D341Med (cell line): ENCODE measurements at regions not wholly inside any gene's neighbourhood (a gene's known extent, or its start where the extent isn't known, plus 50 kb on each side); places are given as distances from the start of the nearest gene placed in this dataset.
"Not testable (repeated sequence)": the region's sequence is repeated elsewhere in the genome, so short reads cannot be mapped to it uniquely, and the experiment has no call there.

Source experiments
- DNase-seq: peaks from one replicate; pipeline ENCODE4 v3.0.0; 2012; ENCODE audit warnings: low spot score

DNA sequence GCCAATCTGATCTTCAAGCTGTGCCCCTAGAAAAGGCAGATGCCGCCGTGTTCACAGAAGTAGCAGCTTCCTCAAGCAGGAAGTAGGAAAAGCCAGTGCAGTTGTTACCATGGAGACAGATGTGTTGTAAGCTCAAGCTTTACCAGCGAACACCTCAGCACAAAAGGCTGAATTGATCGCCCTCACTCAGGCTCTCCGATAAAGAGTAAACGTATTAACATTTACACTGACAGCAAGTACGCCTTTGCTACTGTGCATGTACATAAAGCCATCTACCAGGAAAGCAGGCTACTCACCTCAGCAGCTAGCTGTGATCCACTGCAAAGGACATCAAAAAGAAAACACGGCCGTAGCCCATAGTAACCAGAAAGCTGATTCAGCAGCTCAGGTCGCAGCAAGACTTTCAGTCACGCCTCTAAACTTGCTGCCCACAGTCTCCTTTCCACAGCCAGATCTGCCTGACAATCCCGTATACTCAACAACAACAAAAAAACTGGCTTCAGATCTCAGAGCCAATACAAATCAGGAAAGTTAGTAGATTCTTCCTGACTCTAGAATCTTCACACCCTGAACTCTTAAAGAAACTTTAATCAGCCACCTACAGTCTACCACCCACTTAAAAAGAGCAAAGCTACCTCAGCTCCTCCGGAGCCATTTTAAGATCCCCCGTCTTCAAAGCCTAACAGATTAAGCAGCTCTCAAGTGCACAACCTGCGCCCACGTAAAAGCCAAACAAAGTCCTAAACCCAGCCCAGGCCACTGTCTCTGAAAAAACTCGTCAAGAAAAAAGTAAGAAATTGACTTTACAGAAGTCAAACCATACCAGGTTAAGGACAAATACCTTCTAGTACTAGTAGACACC is 160.0 kb downstream of the DEFB131A start:
- DNase-seq: not testable (repeated sequence)

DNA sequence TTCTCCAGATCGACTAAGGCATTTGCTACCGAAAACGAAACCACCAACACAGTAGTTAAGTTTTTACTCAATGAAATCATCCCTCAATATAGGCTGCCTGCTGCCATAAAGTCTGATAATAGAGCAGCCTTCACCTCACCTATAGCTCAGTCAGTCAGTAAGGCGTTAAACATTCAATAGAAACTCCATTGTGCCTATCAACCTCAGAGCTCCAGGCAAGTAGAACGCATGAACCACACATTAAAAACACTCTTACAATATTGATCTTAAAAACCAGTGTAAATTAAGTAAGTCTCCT is 160.6 kb downstream of the DEFB131A start:
- not testable (repeated sequence) for DNase-seq

DNA sequence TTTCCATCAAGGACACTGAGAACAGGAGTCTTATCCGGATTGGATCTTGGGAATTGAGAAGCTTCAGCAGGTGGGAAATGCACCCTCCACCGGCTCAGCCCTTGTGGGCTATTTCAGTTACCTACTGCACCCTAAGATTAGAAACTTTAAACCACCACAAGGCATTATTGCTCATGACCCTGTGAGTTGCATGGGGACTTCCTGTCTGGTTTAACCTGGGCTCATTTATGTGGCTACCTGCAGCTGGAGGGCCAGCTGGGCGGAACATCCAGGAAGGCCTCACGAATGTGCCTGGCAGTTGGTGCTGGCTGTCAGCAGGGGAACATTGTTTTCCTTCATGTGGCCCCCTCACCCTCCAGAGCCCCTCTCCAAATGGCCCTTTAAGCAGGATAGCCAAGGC is 164.1 kb downstream of the DEFB131A start:
- no peak for DNase-seq

DNA sequence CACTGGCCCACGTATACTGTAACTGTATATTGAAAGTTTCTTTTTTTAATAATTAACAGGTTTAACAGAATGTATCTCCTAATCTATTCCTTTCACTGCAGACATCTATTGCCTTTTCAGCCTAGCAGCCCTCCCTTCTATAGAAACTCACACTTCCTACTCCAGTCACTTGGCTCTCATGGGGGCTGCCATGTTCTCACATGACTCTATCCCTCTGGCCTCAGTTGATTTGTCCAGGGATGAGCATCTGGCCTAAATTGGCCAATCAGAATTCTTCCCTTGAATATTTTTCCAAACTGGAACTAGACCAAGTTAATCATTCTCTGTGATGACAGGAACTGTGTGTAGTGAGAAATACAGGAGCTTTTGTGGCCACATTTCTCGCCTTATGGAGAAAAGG is 166.1 kb downstream of the DEFB131A start:
- DNase-seq: not testable (repeated sequence)

DNA sequence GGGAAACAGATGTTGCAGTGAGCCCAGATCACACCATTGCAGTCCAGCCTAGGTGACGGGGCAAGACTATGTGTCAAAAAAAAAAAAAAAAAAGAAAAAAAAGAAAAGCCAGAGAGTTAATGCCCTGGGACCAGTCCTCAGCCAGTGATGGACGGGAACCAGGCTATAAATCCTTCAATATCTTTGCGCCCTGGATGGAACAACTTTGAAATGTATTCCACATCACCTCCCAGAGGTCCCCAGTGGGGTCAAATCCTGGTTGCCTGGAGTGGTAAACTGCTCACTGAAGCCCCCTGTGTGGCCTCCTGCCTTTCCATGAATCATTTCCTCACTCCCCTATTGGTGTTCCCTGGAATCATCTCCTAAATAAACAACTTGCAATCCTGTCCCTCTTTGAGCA is 166.9 kb downstream of the DEFB131A start:
- DNase-seq: no peak

DNA sequence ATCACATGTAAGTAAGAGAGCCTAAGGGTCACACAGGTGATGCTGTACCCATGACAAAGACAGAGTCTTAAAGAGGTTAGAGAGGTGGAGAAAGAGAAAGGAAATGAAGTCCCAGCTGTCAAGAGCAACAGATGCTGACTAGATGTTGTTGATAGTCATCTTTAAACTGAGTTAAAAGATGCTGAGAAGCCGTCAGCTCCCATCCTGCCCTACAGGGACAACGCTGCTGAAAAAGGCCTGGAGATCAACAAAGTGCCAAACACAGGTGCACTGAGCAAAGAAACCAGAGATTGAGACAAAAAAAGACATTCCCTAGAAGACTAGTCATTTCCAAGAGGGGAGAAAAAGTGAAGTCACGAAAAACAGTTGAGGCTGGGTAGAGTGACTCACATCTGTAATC is 145.0 kb upstream of the DRD5 start:
- DNase-seq: not testable (repeated sequence)

DNA sequence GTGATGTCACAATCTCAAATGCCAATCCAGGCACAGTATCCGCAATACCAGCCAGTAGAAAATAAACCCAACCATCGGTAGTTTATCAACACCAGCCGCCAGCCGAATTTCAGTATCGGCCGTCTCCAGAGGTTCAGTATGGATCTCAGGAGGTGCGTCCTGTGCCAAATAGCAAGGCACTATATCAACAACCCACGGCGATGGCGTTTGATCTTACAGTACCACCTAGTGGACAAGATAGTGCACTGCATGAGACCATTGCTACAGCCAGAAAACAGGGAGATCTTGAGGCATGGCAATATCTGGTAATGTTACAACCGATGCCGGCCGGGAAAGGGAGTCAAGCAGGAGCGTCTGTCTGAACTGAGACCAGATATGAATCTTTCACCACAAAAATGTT is 121.8 kb upstream of the DRD5 start:
- DNase-seq: not testable (repeated sequence)

DNA sequence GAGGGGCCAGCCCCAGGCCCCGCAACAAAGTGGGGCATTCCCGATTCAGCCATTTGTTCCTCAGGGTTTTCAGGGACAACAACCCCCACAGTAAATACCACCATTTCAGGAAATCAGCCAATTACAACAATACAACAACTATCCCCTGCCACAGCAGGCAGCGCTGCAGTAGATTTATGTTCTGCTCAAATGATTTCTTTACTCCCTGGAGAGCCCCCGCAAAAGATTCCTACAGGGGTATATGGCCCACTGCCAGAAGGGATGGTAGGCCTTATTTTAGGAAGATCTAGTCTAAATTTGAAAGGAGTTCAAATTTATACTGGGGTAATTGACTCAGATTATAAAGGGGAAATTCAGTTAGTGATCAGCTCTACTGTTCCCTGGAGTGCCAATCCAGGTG is 120.5 kb upstream of the DRD5 start:
- DNase-seq: not testable (repeated sequence)

DNA sequence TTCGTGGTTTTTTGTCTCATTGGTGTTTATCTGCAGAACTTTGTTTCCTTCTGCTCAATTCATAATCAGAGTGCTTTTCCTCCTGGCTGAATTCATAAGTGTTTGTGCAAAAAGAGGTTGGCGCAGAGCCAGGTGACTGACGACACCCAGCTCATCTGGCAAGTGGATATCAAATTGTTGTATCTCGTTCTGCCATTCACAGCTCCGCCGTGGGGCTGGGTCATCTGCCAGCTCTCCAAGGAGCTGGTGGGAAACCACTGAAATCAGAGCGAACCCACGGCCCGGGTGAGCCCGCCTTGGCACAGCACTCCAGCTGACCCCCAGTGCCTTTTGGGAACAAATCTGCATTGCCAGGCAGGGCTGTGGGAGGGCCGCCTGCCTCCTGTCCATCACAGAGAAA is 110.7 kb upstream of the DRD5 start:
- not testable (repeated sequence) for DNase-seq

DNA sequence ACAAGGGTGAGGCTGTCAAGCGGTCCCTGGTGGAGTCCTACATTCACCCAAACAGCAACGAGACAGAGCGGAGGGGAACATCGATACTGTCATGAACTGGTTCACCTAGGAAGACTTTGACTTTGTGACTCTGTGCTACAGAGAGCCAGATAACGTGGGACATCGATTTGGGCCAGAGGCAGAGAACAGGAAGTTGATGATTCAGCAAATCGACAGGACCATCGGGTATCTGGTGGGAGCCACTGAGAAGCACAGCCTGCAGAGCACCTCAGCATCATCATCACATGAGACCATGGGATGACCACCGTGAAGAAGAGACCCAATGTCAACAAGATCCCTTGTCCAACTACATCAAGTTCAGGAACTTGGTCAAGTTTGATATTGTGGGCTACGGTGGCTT is 104.1 kb upstream of the DRD5 start:
- DNase-seq: not testable (repeated sequence)

DNA sequence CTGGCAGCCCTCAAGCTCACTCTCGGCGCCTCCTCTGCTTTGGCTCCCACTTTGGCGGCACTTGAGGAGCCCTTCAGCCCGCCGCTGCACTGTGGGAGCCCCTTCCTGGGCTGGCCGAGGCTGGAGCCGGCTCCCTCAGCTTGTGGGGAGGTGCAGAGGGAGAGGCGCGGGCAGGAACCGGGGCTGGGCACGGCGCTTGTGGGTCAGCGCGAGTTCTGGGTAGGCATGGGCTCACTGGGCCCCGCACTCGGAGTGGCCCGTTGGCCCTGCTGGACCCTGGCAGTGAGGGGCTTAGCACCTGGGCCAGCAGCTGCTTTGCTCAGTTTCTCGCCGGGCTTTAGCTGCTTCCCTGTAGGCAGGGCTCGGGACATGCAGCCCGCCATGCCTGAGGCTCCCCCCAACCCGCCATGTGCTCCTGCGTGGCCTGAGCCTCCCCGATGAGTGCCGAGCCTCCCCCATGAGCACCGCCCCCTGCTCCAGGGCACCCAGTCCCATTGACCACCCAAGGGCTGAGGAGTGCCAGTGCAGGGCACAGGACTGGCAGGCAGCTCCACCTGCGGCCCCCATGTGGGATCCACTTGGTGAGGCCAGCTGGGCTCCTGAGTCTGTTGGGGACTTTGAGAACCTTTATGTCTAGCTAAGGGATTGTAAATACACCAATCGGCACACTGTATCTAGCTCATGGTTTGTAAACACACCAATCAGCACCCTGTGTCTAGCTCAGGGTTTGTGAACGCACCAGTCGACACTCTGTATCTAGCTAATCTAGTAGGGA is 101.5 kb upstream of the DRD5 start:
- no peak for DNase-seq

DNA sequence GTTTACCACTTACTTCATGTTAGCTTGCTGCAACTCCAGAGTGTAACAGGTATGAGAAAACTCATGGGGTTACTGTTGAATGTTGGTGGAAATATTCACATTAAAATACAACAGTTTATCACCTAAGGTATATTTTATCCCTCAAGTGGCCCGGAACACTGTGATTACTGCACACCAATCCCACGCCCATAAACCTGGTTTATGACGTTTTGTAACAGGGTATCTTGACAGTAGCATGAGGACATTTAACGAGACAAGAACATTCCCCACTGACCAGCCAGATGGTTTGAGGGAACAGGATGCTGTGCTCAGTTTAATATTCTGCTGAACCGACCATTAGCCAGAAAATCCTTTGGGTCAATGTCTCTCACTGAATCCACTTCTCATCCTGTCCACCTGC is 98.3 kb upstream of the DRD5 start:
- not testable (repeated sequence) for DNase-seq

DNA sequence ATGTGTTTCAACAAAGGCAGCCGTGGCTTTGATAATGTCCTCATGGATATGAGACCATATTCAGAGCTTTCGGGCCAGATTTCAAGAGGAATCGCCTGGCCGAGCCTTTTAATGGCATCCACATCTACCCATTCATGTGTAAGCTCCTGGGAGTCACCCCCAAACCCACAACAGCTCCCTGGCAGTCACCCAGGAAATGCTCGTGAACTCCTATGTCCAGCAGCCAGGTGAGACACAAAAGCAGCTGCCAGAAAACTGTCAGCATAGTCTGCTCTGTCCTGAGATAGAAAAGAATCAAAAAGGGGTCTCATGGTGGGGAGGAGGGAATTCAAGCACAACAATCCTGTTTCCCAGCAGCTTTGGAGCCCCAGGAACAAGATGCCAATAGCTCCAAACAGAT is 96.4 kb upstream of the DRD5 start:
- not testable (repeated sequence) for DNase-seq

DNA sequence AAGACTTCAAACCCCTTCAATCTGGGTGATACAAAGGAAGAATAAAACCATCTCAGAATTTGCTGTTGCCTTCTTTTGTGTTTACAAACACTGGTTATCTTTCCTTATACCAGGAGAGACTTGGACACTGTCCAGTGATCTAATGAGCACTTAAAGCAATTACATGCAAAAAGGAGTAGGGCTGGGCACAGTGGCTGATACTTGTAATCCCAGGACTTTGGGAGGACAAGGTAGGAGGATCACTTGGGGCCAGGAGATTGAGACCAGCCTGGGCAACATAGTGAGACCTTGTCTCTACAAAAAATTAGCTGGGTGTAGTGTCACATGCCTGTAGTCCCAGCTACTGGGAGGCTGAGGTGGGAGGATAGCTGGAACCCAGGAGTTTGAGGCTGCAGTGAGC is 95.7 kb upstream of the DRD5 start:
- no peak for DNase-seq

DNA sequence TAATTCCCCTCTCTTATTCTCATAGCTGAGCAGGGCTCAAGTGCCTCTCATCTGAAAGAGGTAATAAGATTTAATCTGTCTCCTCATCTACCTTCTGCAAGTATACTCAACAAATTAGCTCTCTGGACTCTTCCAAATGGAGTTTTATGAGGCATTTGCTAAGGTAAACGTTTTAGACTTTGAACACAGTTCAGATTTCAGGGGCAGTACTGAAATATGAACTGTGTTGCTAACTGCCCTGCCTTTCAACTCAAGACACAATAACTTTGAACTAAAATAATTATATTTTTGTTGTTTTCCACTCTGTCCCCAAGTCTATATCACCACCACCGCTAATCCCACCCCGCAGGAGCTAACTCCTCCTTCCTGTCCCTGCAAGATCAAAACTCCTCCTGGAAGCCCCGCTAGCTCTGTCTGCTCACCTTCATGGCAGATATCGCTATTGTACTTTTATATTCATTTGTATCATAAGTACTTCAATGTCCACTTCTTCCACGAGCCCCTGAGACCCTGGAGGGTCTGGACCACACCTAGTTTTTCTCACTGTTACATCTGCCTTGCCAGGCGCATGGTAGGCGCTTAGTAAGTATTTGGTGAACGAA is 90.7 kb upstream of the DRD5 start:
- DNase-seq: not testable (repeated sequence)

DNA sequence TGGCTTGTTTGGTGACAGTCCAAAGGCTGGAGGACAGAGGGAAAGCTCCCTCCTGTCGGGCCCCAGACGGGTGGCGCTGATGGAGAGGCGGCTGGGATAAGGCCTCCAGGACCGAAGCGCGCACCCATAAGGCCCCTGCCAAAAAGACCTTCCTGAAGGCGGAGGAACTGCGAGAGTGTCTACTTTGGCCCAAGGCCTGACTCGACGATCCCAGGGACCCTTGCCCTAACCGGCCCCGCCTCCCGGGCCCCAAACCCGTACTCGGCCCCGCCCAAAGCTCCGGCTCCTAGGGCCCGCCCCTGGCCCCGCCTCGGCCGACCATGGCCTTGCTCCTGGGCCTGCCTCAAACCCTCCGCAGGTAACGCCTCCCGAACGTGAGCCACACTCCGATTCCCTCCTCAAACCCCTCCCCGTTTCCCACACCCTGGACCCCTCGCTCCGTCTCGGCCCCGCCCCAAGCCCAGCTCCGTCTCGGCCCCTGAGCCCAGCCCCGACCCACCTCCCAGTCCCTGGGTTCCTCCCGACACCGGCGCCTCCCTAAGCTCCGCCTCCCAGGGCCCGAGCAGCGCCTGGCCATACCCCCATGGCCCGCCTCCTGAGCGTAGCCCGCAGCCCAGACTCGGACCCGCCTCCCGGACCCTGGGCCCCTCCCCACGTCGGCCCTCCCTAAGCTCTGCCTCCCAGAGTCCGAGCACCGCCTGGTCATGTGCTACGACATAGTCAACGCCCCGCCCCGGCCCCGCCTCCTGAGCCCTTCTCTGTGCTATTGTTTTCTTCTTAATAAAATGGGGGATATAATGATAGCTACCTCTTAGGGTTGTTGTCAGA is 90.0 kb upstream of the DRD5 start:
- DNase-seq: peak; percentile 54

DNA sequence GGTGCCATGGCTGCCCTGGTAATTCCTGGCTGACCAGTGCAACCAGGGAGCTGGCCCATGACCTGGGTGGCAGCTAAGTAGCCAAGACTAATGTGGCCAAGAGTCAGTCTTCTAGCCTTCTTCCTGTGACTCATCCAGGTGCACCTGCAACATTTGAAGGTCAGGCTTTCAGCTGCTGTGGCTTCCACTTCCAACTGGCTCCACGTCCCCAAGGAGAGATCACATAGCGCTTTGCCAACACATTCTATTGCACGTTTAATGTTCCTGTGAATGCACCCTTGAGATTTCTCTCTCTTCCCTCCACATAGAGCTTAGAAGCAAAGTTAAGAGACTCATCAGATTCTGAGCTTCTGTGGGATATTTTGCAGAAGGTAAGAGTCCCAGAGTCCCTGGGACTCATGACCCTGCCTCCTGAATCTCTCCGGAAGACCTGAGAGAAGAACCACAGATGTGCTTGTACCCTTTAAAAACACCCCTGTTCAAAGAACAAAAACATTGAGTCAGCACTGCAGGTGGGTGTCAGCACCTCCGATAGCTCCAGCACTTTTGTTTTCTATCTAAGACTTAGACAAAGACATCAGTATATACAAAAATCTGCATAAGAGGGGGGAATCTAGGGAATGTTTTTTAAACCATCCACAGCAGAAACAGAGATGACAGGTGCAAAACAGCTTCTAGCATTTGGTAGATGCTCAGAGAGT is 88.5 kb upstream of the DRD5 start:
- DNase-seq: not testable (repeated sequence)

DNA sequence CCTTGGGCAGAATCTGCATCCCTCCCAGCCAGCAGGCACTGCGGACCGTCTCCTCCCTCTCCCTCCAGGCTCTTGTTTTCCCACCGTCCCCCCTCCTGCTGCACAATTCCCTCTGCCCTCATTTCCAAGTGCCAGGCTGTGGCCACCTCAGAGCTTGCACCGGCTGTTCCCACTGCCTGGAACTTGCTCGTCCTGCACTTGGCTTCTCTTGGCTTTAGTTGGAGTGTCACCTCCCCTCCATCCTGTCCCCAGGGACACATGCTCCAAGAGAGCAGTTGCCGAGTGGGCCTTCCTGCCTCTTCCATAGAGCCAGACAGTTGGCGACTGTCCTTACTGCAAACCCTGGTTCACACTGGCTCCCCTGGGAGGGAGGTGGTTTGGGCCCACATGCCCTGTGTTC is 87.0 kb upstream of the DRD5 start:
- not testable (repeated sequence) for DNase-seq

DNA sequence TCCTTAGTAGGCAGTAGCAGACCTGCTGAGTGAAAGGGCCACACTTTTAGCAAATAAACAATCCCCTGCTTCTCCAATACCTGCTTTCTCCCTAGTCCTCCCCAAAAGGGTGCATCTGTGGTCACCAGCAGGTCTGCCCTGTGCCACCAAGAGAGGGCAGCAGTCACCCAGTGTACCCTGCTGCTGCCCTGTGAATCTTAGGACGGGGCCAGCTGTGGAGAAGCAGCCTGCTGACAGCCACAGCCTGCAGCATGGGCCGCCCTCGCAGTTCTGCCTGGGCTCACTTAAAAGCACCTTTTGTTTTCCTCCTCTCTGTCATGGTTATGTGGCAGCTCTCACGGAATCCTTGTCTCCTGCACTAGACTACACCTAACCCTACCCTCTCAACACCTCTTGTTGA is 85.4 kb upstream of the DRD5 start:
- DNase-seq: not testable (repeated sequence)

DNA sequence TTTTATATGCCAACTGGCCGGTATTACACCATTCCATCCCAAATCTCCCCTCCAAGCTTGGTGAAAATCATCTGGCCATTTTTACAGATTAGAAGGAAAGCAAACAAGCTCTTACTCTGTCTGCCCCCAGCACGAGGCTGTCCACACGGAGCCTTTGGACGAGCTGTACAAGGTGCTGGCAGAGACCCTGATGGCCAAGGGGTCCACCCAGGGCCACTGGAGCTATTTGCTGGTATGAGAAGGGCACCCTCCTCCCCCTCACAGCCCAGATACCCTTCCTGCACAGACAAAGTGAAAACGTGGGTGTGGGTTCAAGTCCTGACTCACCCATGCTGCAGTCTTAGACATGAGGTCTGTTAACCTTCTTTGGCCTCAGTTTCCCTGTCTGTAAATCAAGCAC is 84.9 kb upstream of the DRD5 start:
- not testable (repeated sequence) for DNase-seq

DNA sequence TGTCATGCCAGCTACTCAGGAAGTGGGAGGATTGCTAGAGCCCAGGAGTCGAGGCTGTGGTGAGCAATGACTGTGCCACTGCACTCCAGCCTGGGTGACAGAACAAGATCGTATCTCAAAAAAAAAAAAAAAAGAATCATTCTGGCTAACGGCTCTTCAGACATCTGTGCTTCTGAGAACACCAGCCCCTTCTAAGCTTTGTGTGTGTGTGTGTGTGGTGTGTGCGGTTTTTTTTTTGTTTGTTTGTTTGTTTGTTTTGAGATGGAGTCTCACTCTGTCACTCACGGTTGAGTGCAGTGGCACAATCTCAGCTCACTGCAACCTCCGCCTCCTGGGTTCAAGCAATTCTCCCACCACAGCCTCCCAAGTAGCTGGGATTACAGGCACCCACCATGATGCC is 79.4 kb upstream of the DRD5 start:
- DNase-seq: not testable (repeated sequence)

DNA sequence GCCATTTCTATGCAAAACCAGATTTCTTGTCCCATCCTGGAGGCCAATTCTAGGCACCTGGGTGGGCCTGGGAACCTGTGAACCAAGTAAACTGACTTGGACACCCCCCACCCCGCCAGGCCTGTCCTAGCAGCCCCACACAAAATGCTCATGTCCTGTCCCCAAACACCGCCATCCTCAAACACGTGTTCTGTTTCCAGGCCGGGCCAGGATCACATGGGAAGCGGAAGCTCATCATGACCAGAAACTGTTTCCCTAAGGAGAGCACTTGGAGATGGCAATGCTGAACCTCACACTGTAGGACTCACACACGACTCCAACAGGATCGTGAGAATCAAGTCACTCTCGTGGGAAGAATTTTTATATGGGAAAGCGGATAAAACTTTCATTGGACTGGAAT is 78.7 kb upstream of the DRD5 start:
- not testable (repeated sequence) for DNase-seq
